GM12875 (cell line): ENCODE measurements at regions not wholly inside any gene's neighbourhood (a gene's known extent, or its start where the extent isn't known, plus 50 kb on each side); places are given as distances from the start of the nearest gene placed in this dataset.

ENCODE experiments used
- H3K4me3 ChIP-seq: one replicate; pipeline ENCODE4 v1.5.1; 2011; ENCODE audit warnings: low read depth, low read length, control low read depth
- CTCF ChIP-seq: IDR thresholded peaks from 2 replicates; pipeline ENCODE4 v1.5.1; 2011; ENCODE audit warnings: low read depth, mild to moderate bottlenecking, control low read depth, inconsistent platforms, low read length, moderate library complexity, borderline replicate concordance; ENCODE audit not compliant: insufficient read depth

GRCh38 chr6:49038294-49038822 is 424.7 kb downstream of the MMUT start:
- no peak for TF ChIP-seq CTCF
- H3K4me3 ChIP-seq: no peak overlapping the region

- TF ChIP-seq CTCF: no peak
- no peak overlapping the region for H3K4me3 ChIP-seq
Measured at GRCh38 chr6:49030251-49031020, 432.6 kb downstream of the MMUT start.

GRCh38 chr6:49027644-49028043 is 435.4 kb downstream of the MMUT start:
- no peak overlapping the region for H3K4me3 ChIP-seq
- no peak for TF ChIP-seq CTCF

GRCh38 chr6:49025273-49026240 is 437.5 kb downstream of the MMUT start:
- no peak for TF ChIP-seq CTCF
- no peak overlapping the region for H3K4me3 ChIP-seq

GRCh38 chr6:49004801-49005200 is 458.3 kb downstream of the MMUT start:
- TF ChIP-seq CTCF: no peak
- H3K4me3 ChIP-seq: no peak overlapping the region

GRCh38 chr6:49003348-49003747 is 459.7 kb downstream of the MMUT start:
- H3K4me3 ChIP-seq: no peak overlapping the region
- TF ChIP-seq CTCF: no peak
